ENCODE measurements at regions not wholly inside any gene's neighbourhood (a gene's known extent, or its start where the extent isn't known, plus 50 kb on each side); places are given as distances from the start of the nearest gene placed in this dataset.

GRCh38 chr3:70757658-70758057, 445.2 kb upstream of the MDFIC2 start:
- H3K4me3 ChIP-seq (ENCODE audit: low read depth, low read length) = no peak overlapping the region

GRCh38 chr3:70755526-70755925, 443.1 kb upstream of the MDFIC2 start:
- H3K9ac ChIP-seq (ENCODE audit: low read depth, low read length) = no peak overlapping the region
- H3K9me3 ChIP-seq (ENCODE audit: control insufficient read depth, insufficient read depth, low read length) = no peaks in the 10 kb centered on the region
- H3K27me3 ChIP-seq (ENCODE audit: control insufficient read depth, insufficient read depth, low read length) = no peaks in the 10 kb centered on the region
- no peak overlapping the region for H3K27ac ChIP-seq (ENCODE audit: low read depth, low read length)
- no peak overlapping the region for H3K4me3 ChIP-seq (ENCODE audit: low read depth, low read length)
- no peaks in the 10 kb centered on the region for H3K4me1 ChIP-seq (ENCODE audit: control insufficient read depth, insufficient read depth, low read length)
- H3K36me3 ChIP-seq (ENCODE audit: control insufficient read depth, insufficient read depth, low read length) = no peaks in the 10 kb centered on the region

More at GRCh38 chr3:70757658-70758057, 445.2 kb upstream of the MDFIC2 start:
- Histone ChIP-seq H3K36me3 (ENCODE audit: control insufficient read depth, insufficient read depth, low read length) (no peaks in the 10 kb centered on the region), H3K27ac (ENCODE audit: low read depth, low read length) (no peak overlapping the region), H3K27me3 (ENCODE audit: control insufficient read depth, insufficient read depth, low read length) (no peaks in the 10 kb centered on the region), H3K9me3 (ENCODE audit: control insufficient read depth, insufficient read depth, low read length) (no peaks in the 10 kb centered on the region), H3K9ac (ENCODE audit: low read depth, low read length) (no peak overlapping the region), H3K4me1 (ENCODE audit: control insufficient read depth, insufficient read depth, low read length) (no peaks in the 10 kb centered on the region)

GRCh38 chr3:70754314-70754713, 441.9 kb upstream of the MDFIC2 start:
- Histone ChIP-seq H3K27ac (ENCODE audit: low read depth, low read length) (no peak overlapping the region), H3K4me1 (ENCODE audit: control insufficient read depth, insufficient read depth, low read length) (no peaks in the 10 kb centered on the region), H3K9me3 (ENCODE audit: control insufficient read depth, insufficient read depth, low read length) (no peaks in the 10 kb centered on the region), H3K9ac (ENCODE audit: low read depth, low read length) (no peak overlapping the region), H3K27me3 (ENCODE audit: control insufficient read depth, insufficient read depth, low read length) (no peaks in the 10 kb centered on the region), H3K4me3 (ENCODE audit: low read depth, low read length) (no peak overlapping the region), H3K36me3 (ENCODE audit: control insufficient read depth, insufficient read depth, low read length) (no peaks in the 10 kb centered on the region)

GRCh38 chr3:70753572-70753971, 441.1 kb upstream of the MDFIC2 start:
- H3K36me3 ChIP-seq (ENCODE audit: control insufficient read depth, insufficient read depth, low read length) = no peaks in the 10 kb centered on the region
- H3K4me3 ChIP-seq (ENCODE audit: low read depth, low read length) = no peak overlapping the region
- no peaks in the 10 kb centered on the region for H3K9me3 ChIP-seq (ENCODE audit: control insufficient read depth, insufficient read depth, low read length)
- H3K4me1 ChIP-seq (ENCODE audit: control insufficient read depth, insufficient read depth, low read length) = peaks cover 5% of the 10 kb centered on the region; the same call in 1 of the 2 replicates
- no peak overlapping the region for H3K9ac ChIP-seq (ENCODE audit: low read depth, low read length)
- no peaks in the 10 kb centered on the region for H3K27me3 ChIP-seq (ENCODE audit: control insufficient read depth, insufficient read depth, low read length)
- H3K27ac ChIP-seq (ENCODE audit: low read depth, low read length) = no peak overlapping the region

- H3K9ac ChIP-seq (ENCODE audit: low read depth, low read length) = no peak overlapping the region
- no peak overlapping the region for H3K27ac ChIP-seq (ENCODE audit: low read depth, low read length)
- H3K27me3 ChIP-seq (ENCODE audit: control insufficient read depth, insufficient read depth, low read length) = no peaks in the 10 kb centered on the region
- H3K4me3 ChIP-seq (ENCODE audit: low read depth, low read length) = no peak overlapping the region
- no peaks in the 10 kb centered on the region for H3K9me3 ChIP-seq (ENCODE audit: control insufficient read depth, insufficient read depth, low read length)
- peaks cover 8% of the 10 kb centered on the region; the same call in 1 of the 2 replicates for H3K4me1 ChIP-seq (ENCODE audit: control insufficient read depth, insufficient read depth, low read length)
- H3K36me3 ChIP-seq (ENCODE audit: control insufficient read depth, insufficient read depth, low read length) = no peaks in the 10 kb centered on the region
Observed at GRCh38 chr3:70752051-70752450, 439.6 kb upstream of the MDFIC2 start.

- Histone ChIP-seq H3K9me3 (ENCODE audit: control insufficient read depth, insufficient read depth, low read length) (no peaks in the 10 kb centered on the region), H3K27me3 (ENCODE audit: control insufficient read depth, insufficient read depth, low read length) (no peaks in the 10 kb centered on the region), H3K36me3 (ENCODE audit: control insufficient read depth, insufficient read depth, low read length) (no peaks in the 10 kb centered on the region), H3K27ac (ENCODE audit: low read depth, low read length) (no peak overlapping the region), H3K4me3 (ENCODE audit: low read depth, low read length) (no peak overlapping the region), H3K4me1 (ENCODE audit: control insufficient read depth, insufficient read depth, low read length) (peaks cover 8% of the 10 kb centered on the region), H3K9ac (ENCODE audit: low read depth, low read length) (no peak overlapping the region)
Observed at GRCh38 chr3:70749122-70749521, 436.7 kb upstream of the MDFIC2 start.

- Histone ChIP-seq H3K9me3 (ENCODE audit: control insufficient read depth, insufficient read depth, low read length) (no peaks in the 10 kb centered on the region), H3K9ac (ENCODE audit: low read depth, low read length) (no peak overlapping the region), H3K27me3 (ENCODE audit: control insufficient read depth, insufficient read depth, low read length) (no peaks in the 10 kb centered on the region)
Observed at GRCh38 chr3:70748593-70748992, 436.2 kb upstream of the MDFIC2 start.

GRCh38 chr3:70747847-70748246, 435.4 kb upstream of the MDFIC2 start:
- no peak overlapping the region for H3K27ac ChIP-seq (ENCODE audit: low read depth, low read length)
- no peaks in the 10 kb centered on the region for H3K27me3 ChIP-seq (ENCODE audit: control insufficient read depth, insufficient read depth, low read length)
- no peak overlapping the region for H3K9ac ChIP-seq (ENCODE audit: low read depth, low read length)
- no peak overlapping the region for H3K4me3 ChIP-seq (ENCODE audit: low read depth, low read length)
- H3K4me1 ChIP-seq (ENCODE audit: control insufficient read depth, insufficient read depth, low read length) = peaks cover 8% of the 10 kb centered on the region
- no peaks in the 10 kb centered on the region for H3K9me3 ChIP-seq (ENCODE audit: control insufficient read depth, insufficient read depth, low read length)
- no peaks in the 10 kb centered on the region for H3K36me3 ChIP-seq (ENCODE audit: control insufficient read depth, insufficient read depth, low read length)

More at GRCh38 chr3:70748593-70748992, 436.2 kb upstream of the MDFIC2 start:
- no peak overlapping the region for H3K4me3 ChIP-seq (ENCODE audit: low read depth, low read length)
- no peak overlapping the region for H3K27ac ChIP-seq (ENCODE audit: low read depth, low read length)
- H3K36me3 ChIP-seq (ENCODE audit: control insufficient read depth, insufficient read depth, low read length) = no peaks in the 10 kb centered on the region
- H3K4me1 ChIP-seq (ENCODE audit: control insufficient read depth, insufficient read depth, low read length) = peaks cover 8% of the 10 kb centered on the region

GRCh38 chr3:70744536-70744935, 432.1 kb upstream of the MDFIC2 start:
- Histone ChIP-seq H3K36me3 (ENCODE audit: control insufficient read depth, insufficient read depth, low read length) (no peaks in the 10 kb centered on the region), H3K27ac (ENCODE audit: low read depth, low read length) (no peak overlapping the region), H3K4me3 (ENCODE audit: low read depth, low read length) (no peak overlapping the region), H3K9ac (ENCODE audit: low read depth, low read length) (no peak overlapping the region), H3K9me3 (ENCODE audit: control insufficient read depth, insufficient read depth, low read length) (no peaks in the 10 kb centered on the region), H3K27me3 (ENCODE audit: control insufficient read depth, insufficient read depth, low read length) (no peaks in the 10 kb centered on the region), H3K4me1 (ENCODE audit: control insufficient read depth, insufficient read depth, low read length) (peaks cover 8% of the 10 kb centered on the region)

- H3K27me3 ChIP-seq (ENCODE audit: control insufficient read depth, insufficient read depth, low read length) = no peaks in the 10 kb centered on the region
- H3K4me3 ChIP-seq (ENCODE audit: low read depth, low read length) = no peak overlapping the region
- H3K36me3 ChIP-seq (ENCODE audit: control insufficient read depth, insufficient read depth, low read length) = no peaks in the 10 kb centered on the region
- H3K4me1 ChIP-seq (ENCODE audit: control insufficient read depth, insufficient read depth, low read length) = peaks cover 4% of the 10 kb centered on the region
- no peak overlapping the region for H3K9ac ChIP-seq (ENCODE audit: low read depth, low read length)
- no peak overlapping the region for H3K27ac ChIP-seq (ENCODE audit: low read depth, low read length)
- no peaks in the 10 kb centered on the region for H3K9me3 ChIP-seq (ENCODE audit: control insufficient read depth, insufficient read depth, low read length)
Observed at GRCh38 chr3:70743754-70744153, 431.3 kb upstream of the MDFIC2 start.

GRCh38 chr3:70742081-70742480, 429.6 kb upstream of the MDFIC2 start:
- H3K9me3 ChIP-seq (ENCODE audit: control insufficient read depth, insufficient read depth, low read length) = no peaks in the 10 kb centered on the region
- H3K27me3 ChIP-seq (ENCODE audit: control insufficient read depth, insufficient read depth, low read length) = no peaks in the 10 kb centered on the region
- H3K4me1 ChIP-seq (ENCODE audit: control insufficient read depth, insufficient read depth, low read length) = peaks cover 5% of the 10 kb centered on the region; the same call in 1 of the 2 replicates
- no peak overlapping the region for H3K27ac ChIP-seq (ENCODE audit: low read depth, low read length)
- H3K36me3 ChIP-seq (ENCODE audit: control insufficient read depth, insufficient read depth, low read length) = no peaks in the 10 kb centered on the region
- H3K9ac ChIP-seq (ENCODE audit: low read depth, low read length) = no peak overlapping the region
- no peak overlapping the region for H3K4me3 ChIP-seq (ENCODE audit: low read depth, low read length)

GRCh38 chr3:70740872-70741271, 428.4 kb upstream of the MDFIC2 start:
- Histone ChIP-seq H3K9ac (ENCODE audit: low read depth, low read length) (no peak overlapping the region), H3K4me1 (ENCODE audit: control insufficient read depth, insufficient read depth, low read length) (peaks cover 5% of the 10 kb centered on the region; the same call in 1 of the 2 replicates), H3K27ac (ENCODE audit: low read depth, low read length) (no peak overlapping the region), H3K36me3 (ENCODE audit: control insufficient read depth, insufficient read depth, low read length) (no peaks in the 10 kb centered on the region), H3K27me3 (ENCODE audit: control insufficient read depth, insufficient read depth, low read length) (no peaks in the 10 kb centered on the region), H3K4me3 (ENCODE audit: low read depth, low read length) (no peak overlapping the region), H3K9me3 (ENCODE audit: control insufficient read depth, insufficient read depth, low read length) (no peaks in the 10 kb centered on the region)
